Body of pancreas (tissue), 4 donors: ENCODE measurements at regions not wholly inside any gene's neighbourhood (a gene's known extent, or its start where the extent isn't known, plus 50 kb on each side); places are given as distances from the start of the nearest gene placed in this dataset.

ENCODE experiments used
- POLR2A ChIP-seq, 3 donors: fragments of 450-650 bp; IDR thresholded peaks; one replicate each; pipeline ENCODE4 v1.6.1; 2016; ENCODE audit warnings: antibody characterized with exemption in 3 of 3, mild to moderate bottlenecking in 2 of 3
- TF ChIP-seq, protein P1 (sequence below), 7 experiments: fragments of 450-650 bp in 4 of 7; fragments of 200-600 bp in 3 of 7; sonication (generic) in 3 of 7; IDR thresholded peaks; one replicate each; pipeline ENCODE4 v1.5.1; 2016 to 2019; ENCODE audit warnings: antibody characterized with exemption in 7 of 7

DNA sequence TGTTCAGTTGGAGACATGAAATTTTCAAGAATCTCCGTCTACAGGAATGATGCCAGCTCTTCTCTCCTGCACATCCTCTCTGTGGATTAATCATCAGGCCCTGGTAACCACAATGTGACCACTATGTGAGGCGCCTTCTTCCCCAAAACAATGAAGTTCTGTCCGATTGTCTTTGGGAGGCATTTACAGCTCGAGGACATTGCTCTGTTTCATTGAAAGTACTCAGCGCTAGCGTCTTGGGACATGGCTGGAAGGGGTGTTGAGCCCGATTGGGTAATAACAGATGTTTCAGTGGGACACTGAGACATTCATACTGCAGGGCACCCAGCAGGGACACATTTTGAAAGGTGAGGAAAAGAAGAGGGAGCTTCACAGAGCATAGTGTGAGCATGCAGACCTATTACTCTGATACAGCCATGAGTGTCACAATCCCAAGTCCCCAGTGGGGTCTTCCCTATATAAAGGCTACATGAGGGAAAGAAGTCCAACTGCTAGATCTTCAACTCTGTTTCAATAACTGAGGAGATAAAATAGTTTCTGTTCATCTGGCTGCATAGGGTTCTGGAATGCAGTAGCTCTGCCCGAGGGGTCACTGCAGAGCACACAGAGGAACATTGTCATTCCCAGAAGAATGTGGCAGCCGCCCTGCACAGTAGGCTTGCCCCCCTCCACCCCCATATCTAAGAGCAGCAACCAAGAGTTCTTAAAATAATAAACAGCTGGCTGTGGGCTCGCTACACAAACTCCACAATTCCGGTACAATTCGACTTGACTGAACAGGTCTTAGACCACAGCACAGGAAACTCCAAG is 237.3 kb downstream of the OSR1 start:
- no peak for TF ChIP-seq POLR2A (IDR thresholded peaks at IDR 0.05)
- TF ChIP-seq, protein P1, sequence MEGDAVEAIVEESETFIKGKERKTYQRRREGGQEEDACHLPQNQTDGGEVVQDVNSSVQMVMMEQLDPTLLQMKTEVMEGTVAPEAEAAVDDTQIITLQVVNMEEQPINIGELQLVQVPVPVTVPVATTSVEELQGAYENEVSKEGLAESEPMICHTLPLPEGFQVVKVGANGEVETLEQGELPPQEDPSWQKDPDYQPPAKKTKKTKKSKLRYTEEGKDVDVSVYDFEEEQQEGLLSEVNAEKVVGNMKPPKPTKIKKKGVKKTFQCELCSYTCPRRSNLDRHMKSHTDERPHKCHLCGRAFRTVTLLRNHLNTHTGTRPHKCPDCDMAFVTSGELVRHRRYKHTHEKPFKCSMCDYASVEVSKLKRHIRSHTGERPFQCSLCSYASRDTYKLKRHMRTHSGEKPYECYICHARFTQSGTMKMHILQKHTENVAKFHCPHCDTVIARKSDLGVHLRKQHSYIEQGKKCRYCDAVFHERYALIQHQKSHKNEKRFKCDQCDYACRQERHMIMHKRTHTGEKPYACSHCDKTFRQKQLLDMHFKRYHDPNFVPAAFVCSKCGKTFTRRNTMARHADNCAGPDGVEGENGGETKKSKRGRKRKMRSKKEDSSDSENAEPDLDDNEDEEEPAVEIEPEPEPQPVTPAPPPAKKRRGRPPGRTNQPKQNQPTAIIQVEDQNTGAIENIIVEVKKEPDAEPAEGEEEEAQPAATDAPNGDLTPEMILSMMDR (IDR thresholded peaks at IDR 0.05): no peak
